Ectodermal cell (in vitro differentiated cells): ENCODE measurements at regions not wholly inside any gene's neighbourhood (a gene's known extent, or its start where the extent isn't known, plus 50 kb on each side); places are given as distances from the start of the nearest gene placed in this dataset.

Source experiments
- H3K27ac ChIP-seq: 2 replicates; pipeline ENCODE4 v1.7.0; 2013; ENCODE audit warnings: mild to moderate bottlenecking, low read depth, low read length; ENCODE audit not compliant: insufficient read depth, poor library complexity, severe bottlenecking
- H3K27me3 ChIP-seq: 2 replicates; pipeline ENCODE4 v1.7.0; 2013; ENCODE audit warnings: mild to moderate bottlenecking, low read length; ENCODE audit not compliant: insufficient read depth, control insufficient read depth, poor library complexity, severe bottlenecking
- H3K36me3 ChIP-seq: one replicate; pipeline ENCODE4 v1.7.0; 2013; ENCODE audit warnings: low read length; ENCODE audit not compliant: control insufficient read depth, insufficient read depth
- H3K4me1 ChIP-seq: one replicate; pipeline ENCODE4 v1.7.0; 2013; ENCODE audit warnings: low read length; ENCODE audit not compliant: control insufficient read depth, insufficient read depth
- H3K4me3 ChIP-seq: 2 replicates; pipeline ENCODE4 v1.7.0; 2013; ENCODE audit warnings: low read depth, low read length, control low read depth; ENCODE audit not compliant: insufficient read depth
- H3K9me3 ChIP-seq: 2 replicates; pipeline ENCODE4 v1.7.0; 2013; ENCODE audit warnings: mild to moderate bottlenecking, low read length, moderate library complexity; ENCODE audit not compliant: control insufficient read depth
- WGBS, 2 experiments: methylation state at CpG; one replicate each; pipeline ENCODE4 v1.1.7; 2013; ENCODE audit warnings: missing lambda C conversion rate in 2 of 2; 5-methylcytosine and 5-hydroxymethylcytosine counted together

- H3K27me3 ChIP-seq = no peaks in the 10 kb centered on the region
- no peak overlapping the region for H3K27ac ChIP-seq
- no peaks in the 10 kb centered on the region for H3K9me3 ChIP-seq
- H3K4me3 ChIP-seq = no peak overlapping the region
- no peaks in the 10 kb centered on the region for H3K4me1 ChIP-seq
- H3K36me3 ChIP-seq = no peaks in the 10 kb centered on the region
Measured at GRCh38 chr3:110101361-110101760, 764.0 kb upstream of the DPPA4 start.

GRCh38 chr3:110106805-110107204 lies 769.5 kb upstream of the DPPA4 start:
- Histone ChIP-seq H3K36me3 (no peaks in the 10 kb centered on the region), H3K4me1 (no peaks in the 10 kb centered on the region), H3K4me3 (no peak overlapping the region), H3K27ac (no peak overlapping the region), H3K27me3 (no peaks in the 10 kb centered on the region), H3K9me3 (no peaks in the 10 kb centered on the region)
- WGBS, 2 experiments = 84 to 100% methylated on average over 1 of the region's 1 CpG

GRCh38 chr3:110123946-110124345 lies 786.6 kb upstream of the DPPA4 start:
- H3K9me3 ChIP-seq = no peaks in the 10 kb centered on the region
- no peaks in the 10 kb centered on the region for H3K36me3 ChIP-seq
- no peaks in the 10 kb centered on the region for H3K27me3 ChIP-seq
- no peak overlapping the region for H3K27ac ChIP-seq
- no peak overlapping the region for H3K4me3 ChIP-seq
- H3K4me1 ChIP-seq = no peaks in the 10 kb centered on the region
- WGBS, 2 experiments = no CpG with 5 or more reads among the region's 1 CpG

- 93 to 94% methylated on average over 10 of the region's 10 CpGs for WGBS, 2 experiments
- Histone ChIP-seq H3K4me1 (no peaks in the 10 kb centered on the region), H3K27ac (no peak overlapping the region), H3K9me3 (no peaks in the 10 kb centered on the region), H3K4me3 (no peak overlapping the region), H3K27me3 (no peaks in the 10 kb centered on the region), H3K36me3 (no peaks in the 10 kb centered on the region)
Measured at GRCh38 chr3:110126065-110126464, 788.7 kb upstream of the DPPA4 start.

GRCh38 chr3:110133971-110134370 lies 796.6 kb upstream of the DPPA4 start:
- H3K36me3 ChIP-seq = no peaks in the 10 kb centered on the region
- WGBS, 2 experiments = 91% methylated on average over 2 of the region's 2 CpGs
- no peak overlapping the region for H3K27ac ChIP-seq
- no peak overlapping the region for H3K4me3 ChIP-seq
- H3K27me3 ChIP-seq = no peaks in the 10 kb centered on the region
- no peaks in the 10 kb centered on the region for H3K4me1 ChIP-seq
- no peaks in the 10 kb centered on the region for H3K9me3 ChIP-seq

GRCh38 chr3:110139048-110139447 lies 801.7 kb upstream of the DPPA4 start:
- H3K27me3 ChIP-seq = no peaks in the 10 kb centered on the region
- H3K27ac ChIP-seq = no peak overlapping the region
- no peaks in the 10 kb centered on the region for H3K4me1 ChIP-seq
- H3K9me3 ChIP-seq = no peaks in the 10 kb centered on the region
- no peaks in the 10 kb centered on the region for H3K36me3 ChIP-seq
- WGBS, 2 experiments = 90 to 94% methylated on average over 4 of the region's 4 CpGs
- H3K4me3 ChIP-seq = no peak overlapping the region

- WGBS, 2 experiments = 86 to 97% methylated on average over 1 to 2 of the region's 2 CpGs
- Histone ChIP-seq H3K36me3 (no peaks in the 10 kb centered on the region), H3K9me3 (no peaks in the 10 kb centered on the region)
Measured at GRCh38 chr3:110139821-110140220, 802.5 kb upstream of the DPPA4 start.

GRCh38 chr3:110149763-110150162 lies 812.4 kb upstream of the DPPA4 start:
- Histone ChIP-seq H3K9me3 (no peaks in the 10 kb centered on the region), H3K4me3 (no peak overlapping the region), H3K4me1 (no peaks in the 10 kb centered on the region), H3K27ac (no peak overlapping the region), H3K36me3 (no peaks in the 10 kb centered on the region), H3K27me3 (no peaks in the 10 kb centered on the region)

More at GRCh38 chr3:110139821-110140220, 802.5 kb upstream of the DPPA4 start:
- no peak overlapping the region for H3K4me3 ChIP-seq
- no peak overlapping the region for H3K27ac ChIP-seq
- no peaks in the 10 kb centered on the region for H3K27me3 ChIP-seq
- H3K4me1 ChIP-seq = no peaks in the 10 kb centered on the region

- H3K27me3 ChIP-seq = no peaks in the 10 kb centered on the region
- no peaks in the 10 kb centered on the region for H3K4me1 ChIP-seq
- H3K36me3 ChIP-seq = no peaks in the 10 kb centered on the region
- no peak overlapping the region for H3K27ac ChIP-seq
- no peaks in the 10 kb centered on the region for H3K9me3 ChIP-seq
- WGBS, 2 experiments = 92 to 93% methylated on average over 4 of the region's 4 CpGs
- no peak overlapping the region for H3K4me3 ChIP-seq
Measured at GRCh38 chr3:110157221-110157620, 819.9 kb upstream of the DPPA4 start.

- Histone ChIP-seq H3K27ac (peak overlapping the region; percentile 22), H3K4me1 (peaks cover 10% of the 10 kb centered on the region), H3K9me3 (no peaks in the 10 kb centered on the region), H3K36me3 (no peaks in the 10 kb centered on the region), H3K27me3 (no peaks in the 10 kb centered on the region), H3K4me3 (no peak overlapping the region)
- 34 to 36% methylated on average over 2 to 5 of the region's 6 CpGs for WGBS, 2 experiments
Measured at GRCh38 chr3:110164632-110165369, 827.5 kb upstream of the DPPA4 start.

GRCh38 chr3:110165370-110165743 lies 828.0 kb upstream of the DPPA4 start:
- no peaks in the 10 kb centered on the region for H3K27me3 ChIP-seq
- no peaks in the 10 kb centered on the region for H3K36me3 ChIP-seq
- WGBS, 2 experiments = 50 to 51% methylated on average over 3 of the region's 3 CpGs
- peak overlapping the region; percentile 22 for H3K27ac ChIP-seq
- no peaks in the 10 kb centered on the region for H3K9me3 ChIP-seq
- H3K4me3 ChIP-seq = no peak overlapping the region
- peaks cover 10% of the 10 kb centered on the region for H3K4me1 ChIP-seq
